HCT116 (cell line): ENCODE measurements at regions not wholly inside any gene's neighbourhood (a gene's known extent, or its start where the extent isn't known, plus 50 kb on each side); places are given as distances from the start of the nearest gene placed in this dataset.

ENCODE experiments used
- ATAC-seq: fragments of 200-7000 bp; cut with Tn5 transposase; 2 replicates; pipeline ENCODE4 v1.9.1; 2020; ENCODE audit warnings: mild to moderate bottlenecking, moderate library complexity
- BruUV-seq: library from RNA; stranded (reverse); fragments of 400-500 nt; replicated peaks from 2 replicates; lab custom pipeline; 2021; lab: Mats Ljungman, UMichigan
- CTCF ChIA-PET: fragments of 300-600 bp; sonication (Branson Sonifier 250); formaldehyde crosslinking; loops from one replicate; lab custom pipeline; 2021; ENCODE audit warnings: antibody characterized with exemption; lab: Charles Lee
- POLR2A ChIA-PET: fragments of 300-600, 350-600 bp; sonication (Branson Sonifier 250); formaldehyde crosslinking; loops from one replicate; lab custom pipeline; 2021; ENCODE audit warnings: antibody characterized with exemption; lab: Charles Lee
- RAD21 ChIA-PET, 2 experiments: fragments of 300-600 bp; sonication (Branson Sonifier 250); formaldehyde crosslinking; loops; one replicate each; lab custom pipeline; 2023; ENCODE audit warnings: low total read pairs in 2 of 2; ENCODE audit not compliant: uncharacterized antibody in 2 of 2, unreplicated experiment in 2 of 2, low non-redundant PET in 1 of 2; lab: Charles Lee
- DNase-seq: peaks from one replicate; pipeline ENCODE4 v3.0.0-alpha.2; 2010; ENCODE audit warnings: low read depth, low spot score
- H2AFZ ChIP-seq: fragments of 200-600 bp; shearing (Covaris generic), sonication (generic); 2 replicates; pipeline ENCODE4 v1.6.1; 2017; ENCODE audit warnings: low read depth, mixed run types, mixed read lengths, antibody characterized with exemption, low read length; ENCODE audit not compliant: poor library complexity, severe bottlenecking
- H3K27ac ChIP-seq: 2 replicates; pipeline ENCODE4 v1.5.1; 2012; ENCODE audit warnings: low read depth, low read length
- H3K27me3 ChIP-seq: fragments of 200-600 bp; sonication (generic); 2 replicates; pipeline ENCODE4 v1.6.1; 2016; ENCODE audit warnings: mixed run types, low read length, mixed read lengths; ENCODE audit not compliant: insufficient read depth
- H3K36me3 ChIP-seq, 2 experiments: fragments of 200-500 bp in 1 of 2; fragments of 200-600 bp in 1 of 2; sonication (Bioruptor generic) in 1 of 2; sonication (generic) in 1 of 2; 2 replicates each; pipeline versions ENCODE4 v1.5.1 to v1.6.1; 2014 to 2016; ENCODE audit warnings: low read length in 2 of 2, inconsistent platforms in 1 of 2, mixed read lengths in 1 of 2, mixed run types in 1 of 2; ENCODE audit not compliant: insufficient read depth in 2 of 2, control insufficient read depth in 1 of 2
- H3K4me1 ChIP-seq, 2 experiments: fragments of 200-600 bp in 1 of 2; sonication (generic) in 1 of 2; 2 replicates each; pipeline versions ENCODE4 v1.5.1 to v1.6.1; 2012 to 2017; ENCODE audit warnings: low read length in 2 of 2, inconsistent platforms in 1 of 2, mild to moderate bottlenecking in 1 of 2, mixed read lengths in 1 of 2, mixed run types in 1 of 2, moderate library complexity in 1 of 2; ENCODE audit not compliant: insufficient read depth in 2 of 2, control insufficient read depth in 1 of 2
- H3K4me2 ChIP-seq: fragments of 200-600 bp; sonication (generic); 2 replicates; pipeline ENCODE4 v1.6.1; 2017; ENCODE audit warnings: mixed run types, low read length, mixed read lengths
- H3K4me3 ChIP-seq, 2 experiments: fragments of 200-600 bp in 1 of 2; sonication (generic) in 1 of 2; replicated peaks in 1 of 2; 2 replicates each; pipeline ENCODE4 v1.5.1; 2011 to 2016; ENCODE audit warnings: low read length in 2 of 2, control low read depth in 1 of 2, low read depth in 1 of 2, mild to moderate bottlenecking in 1 of 2, mixed read lengths in 1 of 2, mixed run types in 1 of 2
- H3K79me2 ChIP-seq: fragments of 200-600 bp; sonication (generic); 2 replicates; pipeline ENCODE4 v1.6.1; 2017; ENCODE audit warnings: mild to moderate bottlenecking, mixed run types, low read length, moderate library complexity, mixed read lengths; ENCODE audit not compliant: insufficient read depth
- H3K9ac ChIP-seq: fragments of 200-600 bp; sonication (generic); 2 replicates; pipeline ENCODE4 v1.6.1; 2016; ENCODE audit warnings: low read length, mixed read lengths
- H3K9me2 ChIP-seq: fragments of 200-600 bp; sonication (generic), shearing (Covaris generic); 2 replicates; pipeline ENCODE4 v1.6.1; 2017; ENCODE audit warnings: mixed run types, mild to moderate bottlenecking, moderate library complexity; ENCODE audit not compliant: insufficient read depth
- H3K9me3 ChIP-seq, 2 experiments: fragments of 200-500 bp in 1 of 2; fragments of 200-600 bp in 1 of 2; sonication (Bioruptor generic) in 1 of 2; sonication (generic) in 1 of 2; 2 replicates each; pipeline ENCODE4 v1.6.1; 2014 to 2017; ENCODE audit warnings: low read length in 2 of 2, mixed read lengths in 2 of 2, inconsistent platforms in 1 of 2, low read depth in 1 of 2, mild to moderate bottlenecking in 1 of 2, mixed run types in 1 of 2, moderate library complexity in 1 of 2; ENCODE audit not compliant: control insufficient read depth in 1 of 2, insufficient read depth in 1 of 2
- H4K20me1 ChIP-seq: fragments of 200-600 bp; sonication (generic), shearing (Covaris generic); 2 replicates; pipeline ENCODE4 v1.6.1; 2017; ENCODE audit warnings: mixed run types, mild to moderate bottlenecking, moderate library complexity; ENCODE audit not compliant: insufficient read depth
- CBX3 ChIP-seq: IDR thresholded peaks from 2 replicates; pipeline ENCODE4 v1.6.1; 2012; ENCODE audit warnings: low read depth
- CEBPB ChIP-seq: IDR thresholded peaks from 2 replicates; pipeline ENCODE4 v1.6.1; 2012; ENCODE audit warnings: low read depth
- EGR1 ChIP-seq: IDR thresholded peaks from 2 replicates; pipeline ENCODE4 v1.6.1; 2012; ENCODE audit warnings: low read depth
- EZH2 ChIP-seq: fragments of 200-600 bp; sonication (generic); IDR thresholded peaks from 2 replicates; pipeline ENCODE4 v1.6.1; 2017; ENCODE audit warnings: antibody characterized with exemption, mixed run types
- EZH2phosphoT487 ChIP-seq: fragments of 200-600 bp; IDR thresholded peaks from 2 replicates; pipeline ENCODE4 v1.6.1; 2018; ENCODE audit warnings: antibody characterized with exemption, borderline replicate concordance
- FOSL1 ChIP-seq: IDR thresholded peaks from 2 replicates; pipeline ENCODE4 v1.6.1; 2012; ENCODE audit warnings: low read depth
- JUND ChIP-seq: IDR thresholded peaks from 2 replicates; pipeline ENCODE4 v1.6.1; 2012
- POLR2A ChIP-seq: IDR thresholded peaks from 2 replicates; pipeline ENCODE4 v1.7.0; 2011; ENCODE audit warnings: borderline replicate concordance; ENCODE audit not compliant: insufficient read depth, insufficient read length; ENCODE audit errors: extremely low read depth
- RAD21 ChIP-seq: IDR thresholded peaks from 2 replicates; pipeline ENCODE4 v1.6.1; 2012; ENCODE audit warnings: low read depth, mild to moderate bottlenecking
- SP1 ChIP-seq: IDR thresholded peaks from 2 replicates; pipeline ENCODE4 v1.6.1; 2012; ENCODE audit warnings: low read depth
- YY1 ChIP-seq: IDR thresholded peaks from 2 replicates; pipeline ENCODE4 v1.6.1; 2011; ENCODE audit warnings: low read length, low read depth, moderate library complexity, mild to moderate bottlenecking; ENCODE audit not compliant: insufficient replicate concordance; ENCODE audit errors: extremely low read depth
- ZBTB33 ChIP-seq: IDR thresholded peaks from 2 replicates; pipeline ENCODE4 v1.6.1; 2011; ENCODE audit warnings: mild to moderate bottlenecking, low read length, moderate library complexity; ENCODE audit not compliant: insufficient replicate concordance; ENCODE audit errors: extremely low read depth
- intact Hi-C: fragments of 100-400 bp; cut with micrococcal nuclease; formaldehyde crosslinking; loops from 2 replicates; pipeline ENCODE4 v1.10.0; 2022

- Histone ChIP-seq H3K9me2 (no peaks in the 10 kb centered on the region), H3K4me2 (no peak overlapping the region), H3K27me3 (no peaks in the 10 kb centered on the region), H3K4me1 (no peaks in the 10 kb centered on the region), H3K27ac (no peak overlapping the region), H2AFZ (no peak overlapping the region), H3K36me3 (no peaks in the 10 kb centered on the region), H3K79me2 (no peaks in the 10 kb centered on the region), H3K4me3 (no peak overlapping the region), H3K9me3 (no peaks in the 10 kb centered on the region), H4K20me1 (no peaks in the 10 kb centered on the region; the same call in 1 of the 2 replicates), H3K9ac (no peak overlapping the region)
- RAD21 ChIA-PET = no interaction called here
- POLR2A ChIA-PET = no interaction called here
- CTCF ChIA-PET = no interaction called here
- no peak for DNase-seq
- BruUV-seq = no TSS peak
- intact Hi-C loops = no loop called here
- no peak for ATAC-seq
- TF ChIP-seq CEBPB (no peak), ZBTB33 (no peak), JUND (no peak), POLR2A (no peak), CBX3 (no peak), EZH2 (no peak), RAD21 (no peak), YY1 (no peak), SP1 (no peak), EZH2phosphoT487 (no peak), FOSL1 (no peak), EGR1 (no peak)
These were observed 396.8 kb upstream of the RASGRP1 start for GRCh38 chr15:38961456-38961855.
